HL-60 (cell line): ENCODE measurements at regions not wholly inside any gene's neighbourhood (a gene's known extent, or its start where the extent isn't known, plus 50 kb on each side); places are given as distances from the start of the nearest gene placed in this dataset.

ENCODE experiments used
- DNase-seq, 2 experiments: peaks; one replicate each; pipeline ENCODE4 v3.0.0-alpha.2; 2010 to 2020; ENCODE audit warnings: low read depth in 1 of 2, low spot score in 1 of 2
- H3K27ac ChIP-seq: fragments of 250-450 bp; sonication (Bioruptor Pico); replicated peaks from 2 replicates; pipeline ENCODE4 v1.5.1; 2020; ENCODE audit warnings: mild to moderate bottlenecking, moderate library complexity
- H3K27me3 ChIP-seq: fragments of 250-450 bp; sonication (Bioruptor Pico); 2 replicates; pipeline ENCODE4 v1.5.1; 2021; ENCODE audit warnings: mild to moderate bottlenecking, moderate library complexity; ENCODE audit not compliant: insufficient read depth, poor library complexity, severe bottlenecking
- H3K4me3 ChIP-seq: replicated peaks from 2 replicates; pipeline ENCODE4 v1.5.1; 2011; ENCODE audit warnings: mild to moderate bottlenecking, control low read depth, low read length; ENCODE audit not compliant: insufficient read depth
- CTCF ChIP-seq: IDR thresholded peaks from one replicate; pipeline ENCODE4 v1.5.1; 2011; ENCODE audit warnings: low read length, control low read depth, inconsistent platforms; ENCODE audit not compliant: insufficient read depth
- GABPA ChIP-seq: IDR thresholded peaks from 2 replicates; pipeline ENCODE4 v1.6.1; 2012; ENCODE audit warnings: low read depth
- POLR2AphosphoS5 ChIP-seq: IDR thresholded peaks from 2 replicates; pipeline ENCODE4 v1.6.1; 2012; ENCODE audit warnings: low read depth
- REST ChIP-seq: IDR thresholded peaks from 2 replicates; pipeline ENCODE4 v1.6.1; 2012; ENCODE audit warnings: low read depth; ENCODE audit not compliant: insufficient replicate concordance
- SPI1 ChIP-seq: IDR thresholded peaks from 2 replicates; pipeline ENCODE4 v1.6.1; 2012; ENCODE audit warnings: low read depth, mild to moderate bottlenecking, borderline replicate concordance

- H3K4me3 ChIP-seq = no peak overlapping the region
- DNase-seq = peak in 1 of 2 experiments; percentile 4
- H3K27me3 ChIP-seq = no peaks in the 10 kb centered on the region
- no peak for TF ChIP-seq REST
- TF ChIP-seq CTCF = no peak
- TF ChIP-seq GABPA = no peak
- no peak for TF ChIP-seq POLR2AphosphoS5
- TF ChIP-seq SPI1 = no peak
- no peak overlapping the region for H3K27ac ChIP-seq
These were observed 161.1 kb upstream of the CCDC179 start for GRCh38 chr11:23021287-23021863.

GRCh38 chr11:23022854-23023253, 162.6 kb upstream of the CCDC179 start:
- Histone ChIP-seq H3K27me3 (no peaks in the 10 kb centered on the region), H3K27ac (no peak overlapping the region), H3K4me3 (no peak overlapping the region)
- no peak for DNase-seq
- no peak for TF ChIP-seq POLR2AphosphoS5

DNA sequence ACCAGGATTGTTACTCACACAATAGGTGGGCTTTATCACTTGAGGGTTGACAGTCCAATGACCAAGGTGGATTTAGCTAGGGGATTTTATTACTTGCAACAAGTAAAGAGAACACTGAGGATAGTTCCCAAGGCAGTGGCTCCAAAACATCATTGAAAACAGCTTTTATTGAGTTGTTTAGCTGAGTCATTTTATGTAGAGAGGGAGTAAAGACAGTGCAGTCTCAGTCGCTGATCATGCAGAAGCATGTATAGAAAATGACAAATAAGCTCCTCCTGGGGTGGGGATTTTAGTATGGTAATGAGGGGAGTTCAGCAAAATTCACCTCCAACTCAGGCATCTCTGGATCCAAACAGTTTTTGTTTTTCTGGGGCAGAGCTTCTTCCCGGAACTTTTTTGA, 163.0 kb upstream of the CCDC179 start:
- DNase-seq = no peak
- no peaks in the 10 kb centered on the region for H3K27me3 ChIP-seq
- TF ChIP-seq REST = no peak
- TF ChIP-seq CTCF = no peak
- TF ChIP-seq POLR2AphosphoS5 = no peak
- H3K4me3 ChIP-seq = no peak overlapping the region
- H3K27ac ChIP-seq = no peak overlapping the region

- Histone ChIP-seq H3K27me3 (no peaks in the 10 kb centered on the region), H3K4me3 (no peak overlapping the region), H3K27ac (no peak overlapping the region)
- TF ChIP-seq REST (no peak), GABPA (no peak)
- DNase-seq = no peak
These were observed 180.8 kb upstream of the CCDC179 start for GRCh38 chr11:23041001-23041503.
